A549 (cell line): ENCODE measurements at regions not wholly inside any gene's neighbourhood (a gene's known extent, or its start where the extent isn't known, plus 50 kb on each side); places are given as distances from the start of the nearest gene placed in this dataset.
A peak's percentile ranks its signal among the peaks of the same experiment; 100 is the strongest.

Experiments
- ATAC-seq, 2 experiments: fragments of 200-7000 bp in 1 of 2; fragments of >200 bp in 1 of 2; cut with Nextera tagmentation in 1 of 2; cut with Tn5 transposase in 1 of 2; 3 replicates each; pipeline versions ENCODE4 v1.8.0 to v1.9.1; 2018 to 2020; ENCODE audit warnings: mild to moderate bottlenecking in 1 of 2, moderate library complexity in 1 of 2
- CTCF ChIA-PET: fragments of 300-600 bp; sonication (Branson Sonifier 250); formaldehyde crosslinking; extraction: SDS; loops from one replicate; lab custom pipeline; 2021; ENCODE audit warnings: antibody characterized with exemption, inconsistent platforms; lab: Yijun Ruan, JAX
- POLR2A ChIA-PET: fragments of 350-600 bp; formaldehyde crosslinking; extraction: SDS; loops from one replicate; lab custom pipeline; 2021; ENCODE audit warnings: antibody characterized with exemption, inconsistent platforms; lab: Yijun Ruan, JAX
- DNase-seq, 2 experiments: peaks; one replicate each; pipeline versions ENCODE4 v3.0.0 to v3.0.0-alpha.2; 2011 to 2016; ENCODE audit warnings: low read depth in 1 of 2, low spot score in 1 of 2
- FAIRE-seq: peaks from 2 replicates; lab custom pipeline; 2011; peaks lifted over from hg19 to GRCh38; lab: Jason Lieb, UNC
- H3K27ac ChIP-seq, 2 experiments: fragments of >200 bp; sonication (Bioruptor Twin); formaldehyde crosslinking; 3 replicates each; pipeline ENCODE4 v1.5.1; 2016 to 2017
- H3K4me1 ChIP-seq: fragments of >200 bp; sonication (Bioruptor Twin); formaldehyde crosslinking; 3 replicates; pipeline ENCODE4 v1.6.1; 2016
- H3K4me2 ChIP-seq: fragments of >200 bp; sonication (Bioruptor Twin); formaldehyde crosslinking; 3 replicates; pipeline ENCODE4 v1.6.1; 2016
- H3K4me3 ChIP-seq: fragments of >200 bp; sonication (Bioruptor Twin); formaldehyde crosslinking; 3 replicates; pipeline ENCODE4 v1.5.1; 2016
- H3K9me3 ChIP-seq: fragments of >200 bp; sonication (Bioruptor Twin); formaldehyde crosslinking; 3 replicates; pipeline ENCODE4 v1.6.1; 2016
- BHLHE40 ChIP-seq: IDR thresholded peaks from 2 replicates; pipeline ENCODE4 v1.6.1; 2012; ENCODE audit warnings: low read depth, low read length, inconsistent platforms
- CBX8 ChIP-seq: fragments of 200-600 bp; sonication (generic); IDR thresholded peaks from 2 replicates; pipeline ENCODE4 v1.6.1; 2016
- CHD2 ChIP-seq: fragments of 150-350 bp; IDR thresholded peaks from 2 replicates; pipeline ENCODE4 v1.6.1; 2014; ENCODE audit warnings: low read length; ENCODE audit not compliant: partially characterized antibody
- EHF ChIP-seq: fragments of 250-450 bp; sonication (Bioruptor Pico); IDR thresholded peaks from 2 replicates; pipeline ENCODE4 v1.5.0; 2020; ENCODE audit warnings: mild to moderate bottlenecking
- FOSL2 ChIP-seq, 2 experiments: fragments of 450-650 bp in 1 of 2; fragments of >200 bp in 1 of 2; sonication (Bioruptor Twin) in 1 of 2; formaldehyde crosslinking; IDR thresholded peaks; 2 replicates each; pipeline versions ENCODE4 v1.5.0 to v1.6.1; 2016 to 2020; ENCODE audit warnings: mild to moderate bottlenecking in 1 of 2, moderate library complexity in 1 of 2
- GATA3 ChIP-seq: IDR thresholded peaks from 2 replicates; pipeline ENCODE4 v1.6.1; 2012; ENCODE audit warnings: borderline replicate concordance
- HEYL ChIP-seq: fragments of 250-450 bp; sonication (Bioruptor Pico); IDR thresholded peaks from 2 replicates; pipeline ENCODE4 v1.8.0; 2021; ENCODE audit warnings: mild to moderate bottlenecking, moderate library complexity
- JUN ChIP-seq, 2 experiments: fragments of >200 bp; sonication (Bioruptor Twin); formaldehyde crosslinking; IDR thresholded peaks; 2 replicates in 1 of 2; 3 replicates in 1 of 2; pipeline ENCODE4 v1.6.1; 2016 to 2017
- JUNB ChIP-seq: fragments of >200 bp; sonication (Bioruptor Twin); formaldehyde crosslinking; IDR thresholded peaks from 2 replicates; pipeline ENCODE4 v1.6.1; 2016
- KDM5A ChIP-seq: fragments of 200-600 bp; sonication (generic); IDR thresholded peaks from 2 replicates; pipeline ENCODE4 v1.6.1; 2016; ENCODE audit warnings: antibody characterized with exemption, mild to moderate bottlenecking
- MYC ChIP-seq: IDR thresholded peaks from 2 replicates; pipeline ENCODE4 v1.6.1; 2012; ENCODE audit warnings: mild to moderate bottlenecking, inconsistent platforms, low read length, improper control_type of control experiment, borderline replicate concordance
- NPAS2 ChIP-seq: fragments of 250-450 bp; sonication (Bioruptor Pico); IDR thresholded peaks from 2 replicates; pipeline ENCODE4 v1.8.0; 2022; ENCODE audit warnings: mild to moderate bottlenecking, moderate library complexity, borderline replicate concordance
- POLR2A ChIP-seq: IDR thresholded peaks from 2 replicates; pipeline ENCODE4 v1.6.1; 2012; ENCODE audit warnings: mild to moderate bottlenecking, low read length
- POLR2AphosphoS2 ChIP-seq: conservative IDR thresholded peaks from 2 replicates; pipeline ENCODE4 v1.6.1; 2012; ENCODE audit warnings: low read length, improper control_type of control experiment, inconsistent platforms
- RAD21 ChIP-seq, 2 experiments: fragments of >200 bp in 1 of 2; sonication (Bioruptor Twin) in 1 of 2; formaldehyde crosslinking in 1 of 2; IDR thresholded peaks in 1 of 2; conservative IDR thresholded peaks in 1 of 2; 2 replicates in 1 of 2; 3 replicates in 1 of 2; pipeline ENCODE4 v1.6.1; 2012 to 2018; ENCODE audit warnings: inconsistent platforms in 1 of 2
- RCOR1 ChIP-seq: fragments of 150-350 bp; IDR thresholded peaks from 2 replicates; pipeline ENCODE4 v1.6.1; 2014; ENCODE audit warnings: antibody characterized with exemption, low read length, low read depth
- RFX5 ChIP-seq: fragments of 450-650 bp; IDR thresholded peaks from 2 replicates; pipeline ENCODE4 v1.7.1; 2014; ENCODE audit warnings: antibody characterized with exemption, mild to moderate bottlenecking, moderate library complexity
- TFCP2L1 ChIP-seq: fragments of 250-450 bp; sonication (Bioruptor Pico); IDR thresholded peaks from 2 replicates; pipeline ENCODE4 v1.5.0; 2021; ENCODE audit warnings: mild to moderate bottlenecking
- ZFP36 ChIP-seq: fragments of 450-650 bp; IDR thresholded peaks from 2 replicates; pipeline ENCODE4 v1.6.1; 2014; ENCODE audit warnings: borderline replicate concordance; ENCODE audit not compliant: partially characterized antibody
- ZSCAN20 ChIP-seq: fragments of 250-450 bp; sonication (Bioruptor Pico); IDR thresholded peaks from 2 replicates; pipeline ENCODE4 v1.8.0; 2022; ENCODE audit warnings: mild to moderate bottlenecking, moderate library complexity
- WGBS: methylation state at CpG from one replicate; pipeline ENCODE4 v1.1.6; 2017; ENCODE audit errors: missing lambda C conversion rate; 5-methylcytosine and 5-hydroxymethylcytosine counted together
- TF ChIP-seq, protein P1 (sequence below): fragments of 200-600 bp; sonication (generic); IDR thresholded peaks from 2 replicates; pipeline ENCODE4 v1.6.1; 2016; ENCODE audit warnings: antibody characterized with exemption, mild to moderate bottlenecking, moderate library complexity
- TF ChIP-seq, protein P2 (sequence below): fragments of >200 bp; sonication (Bioruptor Twin); formaldehyde crosslinking; IDR thresholded peaks from 2 replicates; pipeline ENCODE4 v1.6.1; 2016
- TF ChIP-seq, protein P3 (sequence below): IDR thresholded peaks from 2 replicates; pipeline ENCODE4 v1.6.1; 2012
- TF ChIP-seq, protein P4 (sequence below): fragments of >200 bp; sonication (Bioruptor Twin); formaldehyde crosslinking; IDR thresholded peaks from 3 replicates; pipeline ENCODE4 v1.5.1; 2016
- TF ChIP-seq, protein P5 (sequence below): IDR thresholded peaks from 2 replicates; pipeline ENCODE4 v1.6.1; 2012; ENCODE audit warnings: low read depth, borderline replicate concordance

DNA sequence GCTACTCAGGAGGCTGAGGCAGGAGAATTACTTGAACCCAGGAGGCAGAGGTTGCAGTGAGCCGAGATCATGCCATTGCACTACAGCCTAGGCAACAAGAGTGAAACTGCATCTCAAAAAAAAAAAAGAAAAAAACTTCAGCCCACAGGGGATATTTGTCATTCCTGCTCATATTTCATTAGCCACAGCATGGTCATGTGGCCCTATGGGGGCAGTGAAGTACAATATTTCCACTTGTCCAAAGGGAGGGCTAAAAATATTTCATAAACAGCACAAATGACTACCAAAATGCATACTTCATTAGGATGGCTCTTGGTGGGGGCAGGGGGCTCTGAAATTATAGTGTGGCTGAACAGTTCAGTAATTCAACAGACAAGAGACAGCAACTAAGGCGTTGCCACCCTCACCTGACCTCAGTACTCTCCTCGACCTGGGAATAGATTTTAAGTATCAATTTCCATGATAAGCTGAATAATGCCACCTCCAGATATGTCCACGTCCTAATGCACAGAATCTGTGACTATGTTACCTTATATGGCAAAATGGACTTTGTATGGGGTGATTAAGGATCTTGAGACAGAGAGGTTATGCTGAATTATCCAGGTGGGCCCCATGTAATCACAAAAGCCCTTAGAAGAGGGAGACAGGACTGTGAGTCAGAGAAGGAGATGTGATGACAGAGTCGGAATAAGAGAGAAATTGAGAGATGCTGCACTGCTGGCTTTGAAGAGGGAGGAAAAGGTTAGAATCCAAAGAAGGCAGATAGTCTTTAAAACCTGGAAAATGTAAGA, 158.2 kb upstream of the CRIM1 start:
- Histone ChIP-seq H3K4me3 (no peak overlapping the region), H3K4me1 (no peaks in the 10 kb centered on the region), H3K4me2 (no peak overlapping the region), H3K27ac (no peak overlapping the region), H3K9me3 (peaks cover 8% of the 10 kb centered on the region; the same call in 1 of the 3 replicates)
- TF ChIP-seq BHLHE40 (no peak), CBX8 (no peak), RCOR1 (no peak), POLR2A (no peak), CHD2 (no peak), ZFP36 (no peak), RAD21 (conservative IDR thresholded peaks at IDR 0.05 in 1 of 2, IDR thresholded peaks at IDR 0.05 in 1 of 2) (no peak), GATA3 (no peak), RFX5 (no peak)
- DNase-seq (no peak), ATAC-seq (no peak), FAIRE-seq (no peak)
- ChIA-PET POLR2A (no interaction called here), CTCF (no interaction called here)
- 18% methylated on average over 5 of the region's 5 CpGs for WGBS

DNA sequence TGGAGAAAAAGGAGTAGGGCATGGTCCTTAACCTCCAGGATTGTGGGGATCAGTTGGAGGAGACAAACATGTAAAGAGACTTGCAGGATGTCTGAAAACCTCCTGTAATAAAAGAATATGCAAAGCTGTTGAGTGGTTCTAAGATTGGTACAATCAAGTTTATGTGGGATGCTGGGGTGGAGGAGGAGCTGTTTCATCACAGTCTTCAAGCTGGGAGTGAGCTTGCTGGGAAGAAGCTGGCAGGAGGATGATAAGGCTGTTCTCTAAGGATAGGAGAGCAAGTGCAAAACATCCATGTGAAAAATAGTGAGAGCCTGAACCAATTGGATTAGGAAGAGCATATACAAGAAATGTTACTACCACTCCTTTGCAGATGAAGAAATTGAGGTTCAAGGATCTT, 161.9 kb upstream of the CRIM1 start:
- no peaks in the 10 kb centered on the region for H3K4me1 ChIP-seq
- no peak overlapping the region for H3K4me2 ChIP-seq
- ATAC-seq: no peak
- DNase-seq: no peak
- no peak overlapping the region for H3K4me3 ChIP-seq
- CTCF ChIA-PET: no interaction called here
- FAIRE-seq: no peak
- POLR2A ChIA-PET: no interaction called here
- TF ChIP-seq, protein P1, sequence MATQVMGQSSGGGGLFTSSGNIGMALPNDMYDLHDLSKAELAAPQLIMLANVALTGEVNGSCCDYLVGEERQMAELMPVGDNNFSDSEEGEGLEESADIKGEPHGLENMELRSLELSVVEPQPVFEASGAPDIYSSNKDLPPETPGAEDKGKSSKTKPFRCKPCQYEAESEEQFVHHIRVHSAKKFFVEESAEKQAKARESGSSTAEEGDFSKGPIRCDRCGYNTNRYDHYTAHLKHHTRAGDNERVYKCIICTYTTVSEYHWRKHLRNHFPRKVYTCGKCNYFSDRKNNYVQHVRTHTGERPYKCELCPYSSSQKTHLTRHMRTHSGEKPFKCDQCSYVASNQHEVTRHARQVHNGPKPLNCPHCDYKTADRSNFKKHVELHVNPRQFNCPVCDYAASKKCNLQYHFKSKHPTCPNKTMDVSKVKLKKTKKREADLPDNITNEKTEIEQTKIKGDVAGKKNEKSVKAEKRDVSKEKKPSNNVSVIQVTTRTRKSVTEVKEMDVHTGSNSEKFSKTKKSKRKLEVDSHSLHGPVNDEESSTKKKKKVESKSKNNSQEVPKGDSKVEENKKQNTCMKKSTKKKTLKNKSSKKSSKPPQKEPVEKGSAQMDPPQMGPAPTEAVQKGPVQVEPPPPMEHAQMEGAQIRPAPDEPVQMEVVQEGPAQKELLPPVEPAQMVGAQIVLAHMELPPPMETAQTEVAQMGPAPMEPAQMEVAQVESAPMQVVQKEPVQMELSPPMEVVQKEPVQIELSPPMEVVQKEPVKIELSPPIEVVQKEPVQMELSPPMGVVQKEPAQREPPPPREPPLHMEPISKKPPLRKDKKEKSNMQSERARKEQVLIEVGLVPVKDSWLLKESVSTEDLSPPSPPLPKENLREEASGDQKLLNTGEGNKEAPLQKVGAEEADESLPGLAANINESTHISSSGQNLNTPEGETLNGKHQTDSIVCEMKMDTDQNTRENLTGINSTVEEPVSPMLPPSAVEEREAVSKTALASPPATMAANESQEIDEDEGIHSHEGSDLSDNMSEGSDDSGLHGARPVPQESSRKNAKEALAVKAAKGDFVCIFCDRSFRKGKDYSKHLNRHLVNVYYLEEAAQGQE: no peak
- TF ChIP-seq, protein P2, sequence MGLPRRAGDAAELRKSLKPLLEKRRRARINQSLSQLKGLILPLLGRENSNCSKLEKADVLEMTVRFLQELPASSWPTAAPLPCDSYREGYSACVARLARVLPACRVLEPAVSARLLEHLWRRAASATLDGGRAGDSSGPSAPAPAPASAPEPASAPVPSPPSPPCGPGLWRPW: no peak
- TF ChIP-seq MYC (no peak), KDM5A (no peak)
- no peak overlapping the region for H3K27ac ChIP-seq
- H3K9me3 ChIP-seq: no peaks in the 10 kb centered on the region

DNA sequence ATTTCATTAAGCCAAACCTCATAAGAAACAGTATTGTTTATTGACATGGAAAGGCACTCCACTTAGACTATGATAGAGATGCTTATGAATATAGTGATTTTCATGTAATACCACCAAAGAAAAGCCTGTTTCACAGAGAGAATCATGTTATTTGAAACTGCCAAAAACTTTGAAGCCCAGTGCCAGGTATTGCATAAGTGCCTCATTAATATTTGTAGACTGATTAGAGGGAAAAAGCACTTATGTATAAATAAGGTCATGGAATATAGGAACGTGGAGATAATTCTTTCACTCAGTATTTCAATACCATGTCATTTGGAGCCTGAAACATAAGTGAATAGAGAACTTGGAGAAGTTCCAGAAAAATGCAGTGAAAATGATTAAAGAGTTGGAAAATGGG, 162.6 kb upstream of the CRIM1 start:
- Histone ChIP-seq H3K27ac (no peak overlapping the region), H3K4me1 (no peaks in the 10 kb centered on the region), H3K4me2 (no peak overlapping the region), H3K9me3 (no peaks in the 10 kb centered on the region)
- peak; percentile 82 for FAIRE-seq
- POLR2A ChIA-PET: no interaction called here
- 2% methylated on average over 1 of the region's 1 CpG for WGBS
- TF ChIP-seq ZSCAN20 (CRISPR knock-in tag) (no peak), JUNB (no peak), EHF (CRISPR knock-in tag) (no peak), JUN (IDR thresholded peaks at IDR 0.05) (no peak), FOSL2 (IDR thresholded peaks at IDR 0.05) (no peak), FOSL2 (CRISPR knock-in tag; IDR thresholded peaks at IDR 0.05) (no peak), TFCP2L1 (CRISPR knock-in tag) (no peak), CBX8 (no peak), NPAS2 (CRISPR knock-in tag) (no peak), POLR2AphosphoS2 (no peak), BHLHE40 (no peak), HEYL (CRISPR knock-in tag) (no peak)
- TF ChIP-seq, protein P3, sequence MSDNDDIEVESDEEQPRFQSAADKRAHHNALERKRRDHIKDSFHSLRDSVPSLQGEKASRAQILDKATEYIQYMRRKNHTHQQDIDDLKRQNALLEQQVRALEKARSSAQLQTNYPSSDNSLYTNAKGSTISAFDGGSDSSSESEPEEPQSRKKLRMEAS: no peak
- TF ChIP-seq, protein P4, sequence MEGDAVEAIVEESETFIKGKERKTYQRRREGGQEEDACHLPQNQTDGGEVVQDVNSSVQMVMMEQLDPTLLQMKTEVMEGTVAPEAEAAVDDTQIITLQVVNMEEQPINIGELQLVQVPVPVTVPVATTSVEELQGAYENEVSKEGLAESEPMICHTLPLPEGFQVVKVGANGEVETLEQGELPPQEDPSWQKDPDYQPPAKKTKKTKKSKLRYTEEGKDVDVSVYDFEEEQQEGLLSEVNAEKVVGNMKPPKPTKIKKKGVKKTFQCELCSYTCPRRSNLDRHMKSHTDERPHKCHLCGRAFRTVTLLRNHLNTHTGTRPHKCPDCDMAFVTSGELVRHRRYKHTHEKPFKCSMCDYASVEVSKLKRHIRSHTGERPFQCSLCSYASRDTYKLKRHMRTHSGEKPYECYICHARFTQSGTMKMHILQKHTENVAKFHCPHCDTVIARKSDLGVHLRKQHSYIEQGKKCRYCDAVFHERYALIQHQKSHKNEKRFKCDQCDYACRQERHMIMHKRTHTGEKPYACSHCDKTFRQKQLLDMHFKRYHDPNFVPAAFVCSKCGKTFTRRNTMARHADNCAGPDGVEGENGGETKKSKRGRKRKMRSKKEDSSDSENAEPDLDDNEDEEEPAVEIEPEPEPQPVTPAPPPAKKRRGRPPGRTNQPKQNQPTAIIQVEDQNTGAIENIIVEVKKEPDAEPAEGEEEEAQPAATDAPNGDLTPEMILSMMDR: no peak
- TF ChIP-seq, protein P5, sequence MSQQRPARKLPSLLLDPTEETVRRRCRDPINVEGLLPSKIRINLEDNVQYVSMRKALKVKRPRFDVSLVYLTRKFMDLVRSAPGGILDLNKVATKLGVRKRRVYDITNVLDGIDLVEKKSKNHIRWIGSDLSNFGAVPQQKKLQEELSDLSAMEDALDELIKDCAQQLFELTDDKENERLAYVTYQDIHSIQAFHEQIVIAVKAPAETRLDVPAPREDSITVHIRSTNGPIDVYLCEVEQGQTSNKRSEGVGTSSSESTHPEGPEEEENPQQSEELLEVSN: no peak
- TF ChIP-seq, all 56 proteins: peak for 0
- CTCF ChIA-PET: no interaction called here
- no peak overlapping the region for H3K4me3 ChIP-seq
- DNase-seq (no peak), ATAC-seq (no peak)
